Sigmoid colon (tissue), 6 donors: ENCODE measurements at regions not wholly inside any gene's neighbourhood (a gene's known extent, or its start where the extent isn't known, plus 50 kb on each side); places are given as distances from the start of the nearest gene placed in this dataset.

Experiments
- DNase-seq: peaks from one replicate; pipeline ENCODE4 v3.0.0-alpha.2; 2019
- H3K27ac ChIP-seq, 4 donors: fragments of 200-600 bp; sonication (generic); one replicate each; pipeline ENCODE4 v1.5.1; 2016 to 2019; ENCODE audit warnings: mild to moderate bottlenecking in 1 of 4
- H3K27me3 ChIP-seq, 3 donors: fragments of 200-600 bp; sonication (generic); one replicate each; pipeline ENCODE4 v1.5.1; 2019; ENCODE audit warnings: mild to moderate bottlenecking in 1 of 3
- H3K36me3 ChIP-seq, 4 donors: fragments of 200-600 bp; sonication (generic); one replicate each; pipeline ENCODE4 v1.5.1; 2016 to 2019
- H3K4me1 ChIP-seq, 4 donors: fragments of 200-600 bp; sonication (generic); one replicate each; pipeline ENCODE4 v1.5.1; 2017 to 2019
- H3K4me3 ChIP-seq, 4 donors: fragments of 200-600 bp; sonication (generic); one replicate each; pipeline ENCODE4 v1.5.1; 2017 to 2019; ENCODE audit warnings: mild to moderate bottlenecking in 2 of 4, moderate library complexity in 1 of 4
- H3K9me3 ChIP-seq, 4 donors: fragments of 200-600 bp in 3 of 4; sonication (generic) in 3 of 4; one replicate each; pipeline versions ENCODE4 v1.5.1 to v1.6.1; 2013 to 2019
- EP300 ChIP-seq, 4 donors: sonication (generic); formaldehyde crosslinking; IDR thresholded peaks; one replicate each; pipeline ENCODE4 v1.6.1; 2017; ENCODE audit warnings: antibody characterized with exemption in 4 of 4
- POLR2A ChIP-seq, 2 donors: fragments of 450-650 bp; IDR thresholded peaks; one replicate each; pipeline ENCODE4 v1.6.1; 2016; ENCODE audit warnings: antibody characterized with exemption in 2 of 2, mild to moderate bottlenecking in 2 of 2, moderate library complexity in 2 of 2
- POLR2AphosphoS5 ChIP-seq, 4 donors: sonication (generic); formaldehyde crosslinking; IDR thresholded peaks; one replicate each; pipeline ENCODE4 v1.6.1; 2017; ENCODE audit warnings: antibody characterized with exemption in 4 of 4
- WGBS, 2 donors: extraction: QIAGEN DNeasy Blood & Tissue Kit; methylation state at CpG; one replicate each; pipeline ENCODE4 v1.1.7; 2013; 5-methylcytosine and 5-hydroxymethylcytosine counted together
- intact Hi-C: fragments of 100-400 bp; cut with DNase I; formaldehyde crosslinking; loops from one replicate; pipeline ENCODE4 v1.15.1; 2023
- TF ChIP-seq, protein P1 (sequence below), 4 experiments: fragments of 450-650 bp in 3 of 4; fragments of 200-600 bp in 1 of 4; IDR thresholded peaks; one replicate each; pipeline ENCODE4 v1.5.1; 2016 to 2019; ENCODE audit warnings: antibody characterized with exemption in 4 of 4, mild to moderate bottlenecking in 3 of 4, moderate library complexity in 2 of 4
- donor health status: healthy with polysubstance abuse.
- donor health status: healthy.

DNA sequence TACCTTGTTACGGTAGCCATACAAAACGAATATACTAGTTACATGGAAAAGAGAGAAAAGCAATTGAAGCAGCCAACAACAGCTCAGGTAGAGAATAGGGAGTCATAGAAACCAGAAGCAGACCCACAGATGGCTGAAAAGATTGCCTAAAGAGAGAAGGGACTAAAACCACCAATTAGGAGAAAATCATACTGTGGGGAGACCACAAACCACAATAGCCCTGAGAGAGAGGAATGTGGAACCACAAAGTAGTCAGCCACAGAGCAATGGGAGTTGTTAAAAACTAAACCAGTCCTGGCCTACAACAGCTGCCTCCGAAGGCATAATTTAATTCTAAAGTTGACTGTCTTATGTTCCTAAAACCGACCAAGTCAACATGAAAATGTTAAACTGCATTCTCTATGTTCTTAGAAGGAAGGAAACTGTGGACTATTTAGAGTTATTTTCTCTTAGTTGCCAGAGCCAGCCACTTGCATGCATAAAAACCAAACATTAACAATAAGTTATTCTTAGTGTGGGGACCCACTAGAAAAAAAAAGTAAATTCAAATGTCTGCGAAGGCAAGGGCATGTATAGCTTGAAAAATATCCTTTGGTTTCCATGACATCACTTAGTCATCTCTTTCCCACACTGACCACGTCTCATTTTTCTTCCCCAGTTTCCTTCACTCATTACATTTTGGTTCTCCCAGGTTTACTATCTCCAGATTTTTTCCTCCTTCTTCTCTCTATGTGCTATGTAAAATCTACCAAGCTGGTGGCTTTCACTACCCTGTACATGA lies 398.1 kb downstream of the NOVA1 start:
- WGBS, 2 donors = 47 to 78% methylated on average over 6 of the region's 6 CpGs
- Histone ChIP-seq H3K4me1 (no peaks in the 10 kb centered on the region), H3K27me3 (no peaks in the 10 kb centered on the region), H3K36me3 (no peaks in the 10 kb centered on the region), H3K9me3 (no peaks in the 10 kb centered on the region), H3K27ac (no peak overlapping the region), H3K4me3 (no peak overlapping the region)
- no peak for DNase-seq
- no peak for TF ChIP-seq POLR2AphosphoS5 (IDR thresholded peaks at IDR 0.05)
- no peak for TF ChIP-seq POLR2A (IDR thresholded peaks at IDR 0.05)
- TF ChIP-seq, protein P1, sequence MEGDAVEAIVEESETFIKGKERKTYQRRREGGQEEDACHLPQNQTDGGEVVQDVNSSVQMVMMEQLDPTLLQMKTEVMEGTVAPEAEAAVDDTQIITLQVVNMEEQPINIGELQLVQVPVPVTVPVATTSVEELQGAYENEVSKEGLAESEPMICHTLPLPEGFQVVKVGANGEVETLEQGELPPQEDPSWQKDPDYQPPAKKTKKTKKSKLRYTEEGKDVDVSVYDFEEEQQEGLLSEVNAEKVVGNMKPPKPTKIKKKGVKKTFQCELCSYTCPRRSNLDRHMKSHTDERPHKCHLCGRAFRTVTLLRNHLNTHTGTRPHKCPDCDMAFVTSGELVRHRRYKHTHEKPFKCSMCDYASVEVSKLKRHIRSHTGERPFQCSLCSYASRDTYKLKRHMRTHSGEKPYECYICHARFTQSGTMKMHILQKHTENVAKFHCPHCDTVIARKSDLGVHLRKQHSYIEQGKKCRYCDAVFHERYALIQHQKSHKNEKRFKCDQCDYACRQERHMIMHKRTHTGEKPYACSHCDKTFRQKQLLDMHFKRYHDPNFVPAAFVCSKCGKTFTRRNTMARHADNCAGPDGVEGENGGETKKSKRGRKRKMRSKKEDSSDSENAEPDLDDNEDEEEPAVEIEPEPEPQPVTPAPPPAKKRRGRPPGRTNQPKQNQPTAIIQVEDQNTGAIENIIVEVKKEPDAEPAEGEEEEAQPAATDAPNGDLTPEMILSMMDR (IDR thresholded peaks at IDR 0.05) = no peak
- TF ChIP-seq EP300 (IDR thresholded peaks at IDR 0.05) = no peak
- intact Hi-C loops = no loop called here

DNA sequence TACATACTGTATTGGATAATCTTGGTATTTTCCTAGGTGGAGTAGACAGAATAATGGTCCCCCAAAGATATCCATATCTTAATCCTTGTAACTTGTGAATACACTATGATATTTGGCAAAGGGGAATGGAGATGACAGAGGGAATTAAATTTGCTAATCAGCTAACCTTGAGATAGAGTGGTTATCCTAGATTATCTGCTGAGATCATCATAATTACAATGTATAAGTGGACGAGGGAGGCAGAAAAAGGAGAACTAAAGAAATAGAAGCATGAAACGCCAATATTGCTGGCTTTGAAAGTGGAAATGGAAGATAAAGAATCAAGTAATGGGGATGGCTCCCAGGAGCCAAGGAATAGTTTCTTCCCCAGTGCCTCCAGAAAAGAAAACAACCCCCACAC lies 398.7 kb downstream of the NOVA1 start:
- Histone ChIP-seq H3K4me1 (no peaks in the 10 kb centered on the region), H3K27ac (no peak overlapping the region), H3K4me3 (no peak overlapping the region), H3K27me3 (no peaks in the 10 kb centered on the region), H3K36me3 (no peaks in the 10 kb centered on the region), H3K9me3 (no peaks in the 10 kb centered on the region)
- TF ChIP-seq, protein P1 (IDR thresholded peaks at IDR 0.05) = no peak
- TF ChIP-seq EP300 (IDR thresholded peaks at IDR 0.05) = no peak
- TF ChIP-seq POLR2AphosphoS5 (IDR thresholded peaks at IDR 0.05) = no peak
- TF ChIP-seq POLR2A (IDR thresholded peaks at IDR 0.05) = no peak
- no peak for DNase-seq
- WGBS, 2 donors = 39 to 78% methylated on average over 2 of the region's 2 CpGs
- intact Hi-C loops = no loop called here

GRCh38 chr14:26194816-26195215 lies 403.0 kb downstream of the NOVA1 start:
- no peak overlapping the region for H3K27ac ChIP-seq
- TF ChIP-seq, protein P1 (IDR thresholded peaks at IDR 0.05) = no peak
- TF ChIP-seq EP300 (IDR thresholded peaks at IDR 0.05) (no peak), POLR2A (IDR thresholded peaks at IDR 0.05) (no peak)
- H3K4me3 ChIP-seq = no peak overlapping the region
- H3K27me3 ChIP-seq = no peaks in the 10 kb centered on the region
- H3K4me1 ChIP-seq = no peaks in the 10 kb centered on the region
- H3K9me3 ChIP-seq = no peaks in the 10 kb centered on the region
- no peak for DNase-seq
- 91 to 92% methylated on average over 1 of the region's 1 CpG for WGBS, 2 donors
- intact Hi-C loops = no loop called here
- no peaks in the 10 kb centered on the region for H3K36me3 ChIP-seq

- Histone ChIP-seq H3K27ac (no peak overlapping the region), H3K9me3 (no peaks in the 10 kb centered on the region), H3K4me1 (no peaks in the 10 kb centered on the region), H3K27me3 (no peaks in the 10 kb centered on the region), H3K36me3 (no peaks in the 10 kb centered on the region), H3K4me3 (no peak overlapping the region)
- no peak for DNase-seq
- WGBS, 2 donors = 92 to 97% methylated on average over 1 of the region's 1 CpG
- TF ChIP-seq, protein P1 (IDR thresholded peaks at IDR 0.05) = no peak
- TF ChIP-seq EP300 (IDR thresholded peaks at IDR 0.05) = no peak
- TF ChIP-seq POLR2AphosphoS5 (IDR thresholded peaks at IDR 0.05) = no peak
- TF ChIP-seq POLR2A (IDR thresholded peaks at IDR 0.05) = no peak
- intact Hi-C loops = no loop called here
Measured at GRCh38 chr14:26191671-26192070, 406.2 kb downstream of the NOVA1 start.

- WGBS, 2 donors = 62 to 63% methylated on average over 4 of the region's 4 CpGs
- DNase-seq = no peak
- H3K4me3 ChIP-seq = no peak overlapping the region
- no peak for TF ChIP-seq POLR2AphosphoS5 (IDR thresholded peaks at IDR 0.05)
- no peak for TF ChIP-seq POLR2A (IDR thresholded peaks at IDR 0.05)
- TF ChIP-seq, protein P1 (IDR thresholded peaks at IDR 0.05) = no peak
- TF ChIP-seq EP300 (IDR thresholded peaks at IDR 0.05) = no peak
- H3K27ac ChIP-seq = no peak overlapping the region
- H3K9me3 ChIP-seq = no peaks in the 10 kb centered on the region
- no peaks in the 10 kb centered on the region for H3K27me3 ChIP-seq
- no peaks in the 10 kb centered on the region for H3K36me3 ChIP-seq
- intact Hi-C loops = no loop called here
- H3K4me1 ChIP-seq = no peaks in the 10 kb centered on the region
Measured at GRCh38 chr14:26191123-26191522, 406.7 kb downstream of the NOVA1 start.
